Ishikawa (cell line): ENCODE measurements at regions not wholly inside any gene's neighbourhood (a gene's known extent, or its start where the extent isn't known, plus 50 kb on each side); places are given as distances from the start of the nearest gene placed in this dataset.

Experiments used
- CEBPB ChIP-seq: IDR thresholded peaks from 2 replicates; pipeline ENCODE4 v1.6.1; 2012
- CREB1 ChIP-seq: IDR thresholded peaks from 2 replicates; pipeline ENCODE4 v1.6.1; 2012; ENCODE audit warnings: low read depth
- EGR1 ChIP-seq: IDR thresholded peaks from 2 replicates; pipeline ENCODE4 v1.6.1; 2012
- EP300 ChIP-seq: IDR thresholded peaks from 2 replicates; pipeline ENCODE4 v1.6.1; 2012; ENCODE audit warnings: borderline replicate concordance
- FOXM1 ChIP-seq: IDR thresholded peaks from 2 replicates; pipeline ENCODE4 v1.6.1; 2012; ENCODE audit warnings: low read depth, borderline replicate concordance
- MAX ChIP-seq: IDR thresholded peaks from 2 replicates; pipeline ENCODE4 v1.6.1; 2012
- NFIC ChIP-seq: IDR thresholded peaks from 2 replicates; pipeline ENCODE4 v1.6.1; 2012
- RAD21 ChIP-seq: IDR thresholded peaks from 2 replicates; pipeline ENCODE4 v1.6.1; 2012; ENCODE audit warnings: low read depth
- REST ChIP-seq: IDR thresholded peaks from 2 replicates; pipeline ENCODE4 v1.6.1; 2012; ENCODE audit warnings: low read depth, mild to moderate bottlenecking
- TAF1 ChIP-seq: IDR thresholded peaks from 2 replicates; pipeline ENCODE4 v1.6.1; 2012; ENCODE audit warnings: low read depth, mild to moderate bottlenecking
- TCF12 ChIP-seq: IDR thresholded peaks from 2 replicates; pipeline ENCODE4 v1.6.1; 2012; ENCODE audit warnings: low read depth
- TEAD4 ChIP-seq: IDR thresholded peaks from 2 replicates; pipeline ENCODE4 v1.6.1; 2012
- USF1 ChIP-seq: IDR thresholded peaks from 2 replicates; pipeline ENCODE4 v1.6.1; 2012
- YY1 ChIP-seq: IDR thresholded peaks from 2 replicates; pipeline ENCODE4 v1.6.1; 2012; ENCODE audit warnings: low read depth
- ZBTB7A ChIP-seq: IDR thresholded peaks from 2 replicates; pipeline ENCODE4 v1.6.1; 2012; ENCODE audit warnings: low read depth

- TF ChIP-seq EP300 (no peak), FOXM1 (no peak), REST (no peak), NFIC (no peak), ZBTB7A (no peak), EGR1 (no peak), RAD21 (no peak), TAF1 (no peak), YY1 (no peak), TCF12 (no peak), MAX (no peak), TEAD4 (no peak), CEBPB (no peak), USF1 (no peak), CREB1 (no peak)
These were observed 234.5 kb downstream of the NXPE2 start for GRCh38 chr11:114912826-114913225.

- TF ChIP-seq ZBTB7A (no peak), CREB1 (no peak), TEAD4 (no peak), RAD21 (no peak), MAX (no peak), REST (no peak), EGR1 (no peak), TAF1 (no peak), CEBPB (no peak), FOXM1 (no peak), EP300 (no peak), TCF12 (no peak), NFIC (no peak), USF1 (no peak), YY1 (no peak)
These were observed 236.1 kb downstream of the NXPE2 start for GRCh38 chr11:114914231-114915005.

- TF ChIP-seq FOXM1 (no peak), EGR1 (no peak), NFIC (no peak), CEBPB (no peak), TCF12 (no peak), YY1 (no peak), RAD21 (no peak), MAX (no peak), CREB1 (no peak), USF1 (no peak), ZBTB7A (no peak), TAF1 (no peak), REST (no peak), EP300 (no peak)
These were observed 237.8 kb downstream of the NXPE2 start for GRCh38 chr11:114915871-114916805.
